HG03575 (cell line): ENCODE measurements at regions not wholly inside any gene's neighbourhood (a gene's known extent, or its start where the extent isn't known, plus 50 kb on each side); places are given as distances from the start of the nearest gene placed in this dataset.

Experiments used
- ATAC-seq: cut with Tn5 transposase; IDR thresholded peaks from one replicate; pipeline ENCODE4 v1.9.1; 2021; ENCODE audit not compliant: unreplicated experiment, insufficient number of reproducible peaks, low FRiP score; ENCODE audit errors: extremely low read depth

- ATAC-seq: no peak
Observed at GRCh38 chr2:225112362-225113126, 70.3 kb upstream of the DOCK10 start.

DNA sequence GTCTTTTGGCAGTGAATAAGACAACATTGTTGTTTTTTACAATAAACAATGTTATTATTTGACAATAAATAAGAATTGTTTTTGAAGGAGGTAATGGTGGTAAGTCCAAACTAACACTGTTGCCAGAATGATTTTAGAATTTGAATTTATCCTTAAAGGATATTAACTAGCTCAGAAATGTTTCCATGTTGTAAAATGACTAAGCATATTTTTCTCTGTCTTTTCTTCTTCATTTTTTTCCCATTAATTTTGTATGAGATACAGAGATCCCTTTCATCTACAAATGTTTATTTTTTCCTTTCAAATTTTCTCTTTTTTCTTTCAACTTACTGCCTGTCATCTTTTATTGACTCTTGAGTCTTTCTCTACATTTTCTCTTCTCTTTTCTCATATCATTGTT lies 66.5 kb upstream of the DOCK10 start:
- ATAC-seq: no peak

DNA sequence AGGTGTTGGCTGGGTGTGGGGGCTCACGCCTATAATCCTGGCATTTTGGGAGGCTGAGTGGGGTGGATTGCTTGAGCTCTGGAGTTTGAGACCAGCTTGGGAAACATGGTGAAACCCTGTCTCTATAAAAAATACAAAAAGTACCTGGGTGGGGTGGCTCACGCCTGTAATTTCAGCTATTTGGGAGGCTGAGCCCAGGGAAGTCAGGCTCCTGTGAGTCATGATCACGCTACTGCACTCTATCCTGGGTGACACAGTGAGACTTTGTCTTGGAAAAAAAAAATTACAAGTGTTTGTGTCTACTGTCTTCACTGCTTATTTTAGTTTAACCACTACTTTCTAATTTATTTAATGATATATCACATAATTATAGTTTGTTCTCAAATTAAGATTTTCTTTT lies 62.7 kb upstream of the DOCK10 start:
- no peak for ATAC-seq

- no peak for ATAC-seq
Observed at GRCh38 chr2:225104321-225104720, 62.1 kb upstream of the DOCK10 start.

DNA sequence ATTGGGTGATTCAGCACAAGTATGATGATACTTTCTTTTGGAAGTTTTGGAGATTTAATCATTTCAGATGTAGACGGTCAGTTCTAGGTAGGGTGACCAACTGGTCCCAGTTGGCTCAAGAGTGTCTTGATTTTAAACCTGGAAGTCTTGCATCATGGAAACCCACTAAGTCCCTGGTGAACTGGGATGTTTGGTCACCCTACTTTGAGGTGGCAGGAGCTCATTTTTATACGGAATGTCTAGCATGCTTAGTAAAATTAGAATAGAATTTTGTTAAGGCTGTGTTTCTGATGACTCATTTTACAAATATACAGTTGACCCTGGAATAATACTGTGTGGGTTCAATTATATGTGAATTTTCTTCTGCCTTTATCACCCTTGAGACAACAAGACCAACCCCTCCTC lies 61.5 kb upstream of the DOCK10 start:
- ATAC-seq: no peak

- no peak for ATAC-seq
Observed at GRCh38 chr2:225100856-225101294, 58.6 kb upstream of the DOCK10 start.

DNA sequence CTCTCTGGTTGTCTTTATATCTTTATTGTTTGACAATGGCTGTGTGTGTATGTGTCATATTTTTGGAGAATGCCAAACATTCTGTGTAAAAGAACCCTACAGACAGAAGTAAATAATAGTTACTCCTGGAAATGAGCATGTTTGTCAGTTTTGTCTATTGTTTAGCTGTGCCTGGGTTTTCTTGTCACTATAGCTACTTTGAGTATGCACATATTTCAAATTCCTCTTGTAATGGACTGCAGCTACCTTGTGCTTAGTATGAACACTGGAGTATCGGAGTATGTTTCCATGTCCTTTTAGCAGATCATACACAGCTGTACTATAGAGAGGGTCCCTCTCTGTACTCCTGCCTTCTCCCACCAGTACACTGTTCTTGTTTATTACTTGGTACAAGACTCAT lies 58.0 kb upstream of the DOCK10 start:
- ATAC-seq: no peak

- no peak for ATAC-seq
Observed at GRCh38 chr2:225097035-225097434, 54.8 kb upstream of the DOCK10 start.
